GM10248 (cell line): ENCODE measurements at regions not wholly inside any gene's neighbourhood (a gene's known extent, or its start where the extent isn't known, plus 50 kb on each side); places are given as distances from the start of the nearest gene placed in this dataset.

Experiments used
- CTCF ChIA-PET: fragments of 300-600 bp; sonication (Branson Sonifier 250); formaldehyde crosslinking; extraction: SDS; loops from one replicate; lab custom pipeline; 2021; ENCODE audit warnings: antibody characterized with exemption; lab: Yijun Ruan, JAX
- POLR2A ChIA-PET: fragments of 350-650 bp; sonication (Branson Sonifier 250); formaldehyde crosslinking; extraction: SDS; loops from one replicate; lab custom pipeline; 2020; ENCODE audit warnings: antibody characterized with exemption; lab: Yijun Ruan, JAX
- DNase-seq: peaks from one replicate; pipeline ENCODE4 v3.0.0; 2012; ENCODE audit errors: extremely low spot score
- TF ChIP-seq, protein P1 (sequence below): IDR thresholded peaks from 2 replicates; pipeline ENCODE4 v1.5.1; 2012; ENCODE audit warnings: mild to moderate bottlenecking, low read depth; ENCODE audit errors: extremely low read depth, missing control alignments, control extremely low read depth

GRCh38 chr4:62410371-62411003, 1210.4 kb downstream of the ADGRL3 start:
- ChIA-PET POLR2A (no interaction called here), CTCF (interaction anchor here (0.8 to 2.0 kb wide), 2 partner anchors 17 to 19 kb away, joined by 3 to 5 read pairs; no protein-coding TSS in a partner anchor)
- DNase-seq = no peak
- TF ChIP-seq, protein P1, sequence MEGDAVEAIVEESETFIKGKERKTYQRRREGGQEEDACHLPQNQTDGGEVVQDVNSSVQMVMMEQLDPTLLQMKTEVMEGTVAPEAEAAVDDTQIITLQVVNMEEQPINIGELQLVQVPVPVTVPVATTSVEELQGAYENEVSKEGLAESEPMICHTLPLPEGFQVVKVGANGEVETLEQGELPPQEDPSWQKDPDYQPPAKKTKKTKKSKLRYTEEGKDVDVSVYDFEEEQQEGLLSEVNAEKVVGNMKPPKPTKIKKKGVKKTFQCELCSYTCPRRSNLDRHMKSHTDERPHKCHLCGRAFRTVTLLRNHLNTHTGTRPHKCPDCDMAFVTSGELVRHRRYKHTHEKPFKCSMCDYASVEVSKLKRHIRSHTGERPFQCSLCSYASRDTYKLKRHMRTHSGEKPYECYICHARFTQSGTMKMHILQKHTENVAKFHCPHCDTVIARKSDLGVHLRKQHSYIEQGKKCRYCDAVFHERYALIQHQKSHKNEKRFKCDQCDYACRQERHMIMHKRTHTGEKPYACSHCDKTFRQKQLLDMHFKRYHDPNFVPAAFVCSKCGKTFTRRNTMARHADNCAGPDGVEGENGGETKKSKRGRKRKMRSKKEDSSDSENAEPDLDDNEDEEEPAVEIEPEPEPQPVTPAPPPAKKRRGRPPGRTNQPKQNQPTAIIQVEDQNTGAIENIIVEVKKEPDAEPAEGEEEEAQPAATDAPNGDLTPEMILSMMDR = no peak

DNA sequence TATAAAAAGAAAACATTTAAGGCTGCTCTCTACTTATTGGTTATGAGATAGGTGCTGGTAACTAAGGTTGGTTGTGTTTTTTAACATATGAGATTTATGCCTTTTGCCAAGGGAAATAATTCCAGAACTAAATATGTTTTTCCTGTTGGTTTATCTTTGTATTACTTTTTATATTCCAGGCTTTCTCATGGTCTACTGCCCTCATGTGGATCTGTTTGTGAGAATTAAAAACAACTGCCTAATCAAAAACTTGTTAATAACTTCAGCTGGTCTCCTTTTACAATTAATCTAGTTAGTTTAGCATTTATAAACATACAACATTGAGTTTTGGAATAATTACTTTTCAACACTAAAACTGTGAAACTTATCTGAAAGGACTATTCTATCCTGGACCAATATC, 1208.3 kb downstream of the ADGRL3 start:
- TF ChIP-seq, protein P1 = no peak
- ChIA-PET POLR2A (no interaction called here), CTCF (no interaction called here)
- DNase-seq = no peak

DNA sequence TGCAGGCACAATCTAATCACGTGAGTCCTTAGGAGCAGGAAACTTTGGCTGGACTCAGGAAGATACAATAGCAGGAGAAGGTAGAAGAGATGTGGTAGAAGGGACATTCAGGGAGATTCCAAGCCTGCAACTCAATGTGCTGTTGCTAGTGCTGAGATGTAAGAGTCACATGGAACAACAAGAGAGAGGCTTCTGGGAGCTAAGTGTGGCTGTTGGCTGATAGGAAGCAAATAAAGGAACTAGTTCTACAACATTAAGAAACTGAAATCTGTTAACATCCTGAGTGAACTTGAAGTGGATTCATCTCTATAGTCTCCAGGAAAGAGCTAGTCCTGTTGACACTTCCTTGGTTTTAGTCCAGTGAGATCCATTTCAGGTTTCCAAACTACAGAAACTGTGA, 1207.4 kb downstream of the ADGRL3 start:
- no peak for DNase-seq
- ChIA-PET POLR2A (no interaction called here), CTCF (interaction anchor here (1.6 kb wide), 1 partner anchor 63 kb away, joined by 4 read pairs; no protein-coding TSS in a partner anchor)
- TF ChIP-seq, protein P1 = no peak

GRCh38 chr4:62402088-62402806, 1202.1 kb downstream of the ADGRL3 start:
- DNase-seq = no peak
- ChIA-PET CTCF (no interaction called here), POLR2A (no interaction called here)
- TF ChIP-seq, protein P1 = no peak

DNA sequence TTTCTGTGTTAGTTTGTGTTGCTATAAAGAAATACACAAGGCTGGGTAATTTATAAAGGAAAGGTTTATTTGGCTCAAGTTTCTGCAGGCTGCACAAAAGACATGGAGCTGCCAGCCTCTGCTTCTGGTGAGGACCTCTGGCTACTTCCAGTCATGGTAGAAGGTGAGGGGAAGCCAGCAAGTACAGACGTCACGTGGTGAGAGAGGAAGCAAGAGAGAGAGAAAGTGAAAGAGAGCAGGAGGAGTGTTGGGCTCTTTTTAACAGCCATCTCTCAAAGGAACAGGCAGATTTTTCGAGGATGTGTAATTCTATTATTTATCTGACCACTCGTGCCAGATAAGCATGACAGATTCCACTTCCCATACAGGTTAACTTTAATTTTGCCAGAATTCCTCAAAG, 1199.1 kb downstream of the ADGRL3 start:
- TF ChIP-seq, protein P1 = no peak
- ChIA-PET POLR2A (no interaction called here), CTCF (no interaction called here)
- peak; percentile 5 for DNase-seq

DNA sequence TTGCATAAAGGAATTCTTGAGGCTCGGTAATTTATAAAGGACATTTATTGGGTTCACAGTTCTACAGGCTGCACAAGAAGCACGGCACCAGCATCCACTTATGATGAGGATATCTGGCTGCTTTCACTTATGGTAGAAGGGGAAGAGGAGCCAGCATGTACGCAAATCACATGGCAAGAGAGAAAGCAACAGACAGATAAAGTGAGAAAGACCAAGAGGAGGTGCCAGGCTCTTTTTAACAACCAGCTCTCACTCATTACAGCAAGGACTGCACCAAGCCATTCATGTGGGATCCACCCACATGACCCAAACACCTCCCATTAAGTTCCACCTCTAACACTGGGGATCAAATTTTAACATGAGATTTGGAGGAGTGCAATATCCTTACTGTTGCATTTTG, 1198.2 kb downstream of the ADGRL3 start:
- TF ChIP-seq, protein P1 = no peak
- ChIA-PET CTCF (no interaction called here), POLR2A (no interaction called here)
- DNase-seq = no peak
